ENCODE measurements at regions not wholly inside any gene's neighbourhood (a gene's known extent, or its start where the extent isn't known, plus 50 kb on each side); places are given as distances from the start of the nearest gene placed in this dataset.
A peak's percentile ranks its signal among the peaks of the same experiment; 100 is the strongest.

DNA sequence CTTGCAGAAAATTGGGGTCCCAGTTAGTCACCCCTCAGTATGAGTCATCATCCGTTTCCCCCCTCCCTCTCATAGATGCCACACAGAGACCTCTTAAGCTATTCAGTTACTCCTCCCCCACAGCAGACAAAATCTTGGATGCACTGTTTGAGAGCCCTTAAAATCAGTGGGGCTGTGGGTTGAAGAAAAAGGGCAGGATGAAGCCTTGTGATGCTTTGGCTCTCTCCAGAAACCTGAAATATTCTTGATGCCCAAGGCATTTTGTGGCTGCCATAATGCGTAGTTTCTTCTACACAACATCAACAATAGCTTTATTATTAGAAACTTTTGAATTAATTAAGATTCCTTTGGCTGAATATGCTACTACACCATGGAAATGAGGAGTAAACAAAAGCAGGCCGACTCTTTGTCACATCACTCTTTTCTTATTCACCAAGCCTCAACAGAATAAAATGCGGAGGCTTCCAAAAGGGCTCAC, 133.8 kb downstream of the MRPS30 start:
- H3K27me3 ChIP-seq (ENCODE audit: control insufficient read depth, insufficient read depth, low read length) = no peaks in the 10 kb centered on the region
- no peaks in the 10 kb centered on the region for H3K36me3 ChIP-seq (ENCODE audit: control insufficient read depth in 2 of 3, insufficient read depth in 3 of 3, low read length in 3 of 3)
- H3K9ac ChIP-seq (ENCODE audit: low read length in 3 of 3) = no peak overlapping the region
- no peak for TF ChIP-seq CTCF (IDR thresholded peaks at IDR 0.05; ENCODE audit: borderline replicate concordance, extremely low read depth, insufficient read depth)
- no peak overlapping the region for H3K27ac ChIP-seq (ENCODE audit: low read depth in 2 of 2, low read length in 2 of 2)
- FAIRE-seq (no peak), DNase-seq (peak in 1 of 5 donors; percentile 1)
- H3K4me1 ChIP-seq (ENCODE audit: control insufficient read depth in 2 of 3, insufficient read depth in 2 of 3, low read depth in 1 of 3, low read length in 3 of 3) = no peaks in the 10 kb centered on the region
- H3K9me3 ChIP-seq (ENCODE audit: control insufficient read depth in 2 of 3, insufficient read depth in 1 of 3, low read length in 3 of 3) = no peaks in the 10 kb centered on the region
- intact Hi-C loops (cut with DNase I) = no loop called here
- no peak overlapping the region for H3K4me3 ChIP-seq (ENCODE audit: low read length in 3 of 3)

GRCh38 chr5:44943647-44944046, 134.9 kb downstream of the MRPS30 start:
- H3K9me3 ChIP-seq (ENCODE audit: control insufficient read depth in 2 of 3, insufficient read depth in 1 of 3, low read length in 3 of 3) = no peaks in the 10 kb centered on the region
- no peak for TF ChIP-seq CTCF (IDR thresholded peaks at IDR 0.05; ENCODE audit: borderline replicate concordance, extremely low read depth, insufficient read depth)
- H3K27me3 ChIP-seq (ENCODE audit: control insufficient read depth, insufficient read depth, low read length) = no peaks in the 10 kb centered on the region
- intact Hi-C loops (cut with DNase I) = no loop called here
- H3K36me3 ChIP-seq (ENCODE audit: control insufficient read depth in 2 of 3, insufficient read depth in 3 of 3, low read length in 3 of 3) = no peaks in the 10 kb centered on the region
- H3K27ac ChIP-seq (ENCODE audit: low read depth in 2 of 2, low read length in 2 of 2) = no peak overlapping the region
- no peak overlapping the region for H3K9ac ChIP-seq (ENCODE audit: low read length in 3 of 3)
- FAIRE-seq = no peak
- H3K4me1 ChIP-seq (ENCODE audit: control insufficient read depth in 2 of 3, insufficient read depth in 2 of 3, low read depth in 1 of 3, low read length in 3 of 3) = no peaks in the 10 kb centered on the region
- DNase-seq = no peak
- H3K4me3 ChIP-seq (ENCODE audit: low read length in 3 of 3) = no peak overlapping the region

GRCh38 chr5:44945743-44946142, 137.0 kb downstream of the MRPS30 start:
- Histone ChIP-seq H3K9me3 (ENCODE audit: control insufficient read depth in 2 of 3, insufficient read depth in 1 of 3, low read length in 3 of 3) (no peaks in the 10 kb centered on the region), H3K4me3 (ENCODE audit: low read length in 3 of 3) (no peak overlapping the region), H3K27ac (ENCODE audit: low read depth in 2 of 2, low read length in 2 of 2) (no peak overlapping the region), H3K9ac (ENCODE audit: low read length in 3 of 3) (no peak overlapping the region), H3K4me1 (ENCODE audit: control insufficient read depth in 2 of 3, insufficient read depth in 2 of 3, low read depth in 1 of 3, low read length in 3 of 3) (no peaks in the 10 kb centered on the region), H3K36me3 (ENCODE audit: control insufficient read depth in 2 of 3, insufficient read depth in 3 of 3, low read length in 3 of 3) (no peaks in the 10 kb centered on the region), H3K27me3 (ENCODE audit: control insufficient read depth, insufficient read depth, low read length) (no peaks in the 10 kb centered on the region)
- DNase-seq = no peak
- intact Hi-C loops (cut with DNase I) = no loop called here
- TF ChIP-seq CTCF (IDR thresholded peaks at IDR 0.05; ENCODE audit: borderline replicate concordance, extremely low read depth, insufficient read depth) = no peak
- FAIRE-seq = no peak

GRCh38 chr5:44949687-44950086, 140.9 kb downstream of the MRPS30 start:
- no peaks in the 10 kb centered on the region for H3K36me3 ChIP-seq (ENCODE audit: control insufficient read depth in 2 of 3, insufficient read depth in 3 of 3, low read length in 3 of 3)
- intact Hi-C loops (cut with DNase I) = no loop called here
- no peak overlapping the region for H3K9ac ChIP-seq (ENCODE audit: low read length in 3 of 3)
- no peaks in the 10 kb centered on the region for H3K27me3 ChIP-seq (ENCODE audit: control insufficient read depth, insufficient read depth, low read length)
- no peak for TF ChIP-seq CTCF (IDR thresholded peaks at IDR 0.05; ENCODE audit: borderline replicate concordance, extremely low read depth, insufficient read depth)
- no peak overlapping the region for H3K4me3 ChIP-seq (ENCODE audit: low read length in 3 of 3)
- no peaks in the 10 kb centered on the region for H3K9me3 ChIP-seq (ENCODE audit: control insufficient read depth in 2 of 3, insufficient read depth in 1 of 3, low read length in 3 of 3)
- DNase-seq (no peak), FAIRE-seq (no peak)
- H3K27ac ChIP-seq (ENCODE audit: low read depth in 2 of 2, low read length in 2 of 2) = no peak overlapping the region
- no peaks in the 10 kb centered on the region for H3K4me1 ChIP-seq (ENCODE audit: control insufficient read depth in 2 of 3, insufficient read depth in 2 of 3, low read depth in 1 of 3, low read length in 3 of 3)

Data from kidney (tissue), 13 donors.